Ectodermal cell (in vitro differentiated cells): ENCODE measurements at regions not wholly inside any gene's neighbourhood (a gene's known extent, or its start where the extent isn't known, plus 50 kb on each side); places are given as distances from the start of the nearest gene placed in this dataset.

ENCODE experiments used
- H3K27ac ChIP-seq: 2 replicates; pipeline ENCODE4 v1.7.0; 2013; ENCODE audit warnings: mild to moderate bottlenecking, low read depth, low read length; ENCODE audit not compliant: insufficient read depth, poor library complexity, severe bottlenecking
- H3K27me3 ChIP-seq: 2 replicates; pipeline ENCODE4 v1.7.0; 2013; ENCODE audit warnings: mild to moderate bottlenecking, low read length; ENCODE audit not compliant: insufficient read depth, control insufficient read depth, poor library complexity, severe bottlenecking
- H3K36me3 ChIP-seq: one replicate; pipeline ENCODE4 v1.7.0; 2013; ENCODE audit warnings: low read length; ENCODE audit not compliant: control insufficient read depth, insufficient read depth
- H3K4me1 ChIP-seq: one replicate; pipeline ENCODE4 v1.7.0; 2013; ENCODE audit warnings: low read length; ENCODE audit not compliant: control insufficient read depth, insufficient read depth
- H3K4me3 ChIP-seq: 2 replicates; pipeline ENCODE4 v1.7.0; 2013; ENCODE audit warnings: low read depth, low read length, control low read depth; ENCODE audit not compliant: insufficient read depth
- H3K9me3 ChIP-seq: 2 replicates; pipeline ENCODE4 v1.7.0; 2013; ENCODE audit warnings: mild to moderate bottlenecking, low read length, moderate library complexity; ENCODE audit not compliant: control insufficient read depth
- WGBS, 2 experiments: methylation state at CpG; one replicate each; pipeline ENCODE4 v1.1.7; 2013; ENCODE audit warnings: missing lambda C conversion rate in 2 of 2; 5-methylcytosine and 5-hydroxymethylcytosine counted together

DNA sequence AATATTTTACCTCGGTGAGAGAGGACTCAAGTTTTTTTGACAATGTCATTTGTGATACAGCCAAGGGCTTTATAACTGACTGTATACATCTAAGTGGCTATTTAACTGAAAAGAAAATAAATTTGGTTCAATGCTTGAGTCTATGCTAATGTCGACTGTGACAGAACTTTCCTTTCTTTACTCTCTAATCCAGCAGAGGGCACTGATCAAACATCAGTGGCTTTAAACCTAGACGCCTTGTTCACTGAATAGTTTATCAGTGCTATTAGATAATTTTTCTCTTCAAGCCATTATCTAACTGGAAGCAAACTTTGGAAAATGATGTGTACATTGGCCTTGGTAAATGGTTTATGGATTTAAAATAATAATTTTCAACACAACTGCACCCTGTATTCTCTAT, 285.1 kb downstream of the CHL1 start:
- H3K27ac ChIP-seq = no peak overlapping the region
- no peak overlapping the region for H3K4me3 ChIP-seq
- no peaks in the 10 kb centered on the region for H3K36me3 ChIP-seq
- 58 to 68% methylated on average over 2 to 3 of the region's 3 CpGs for WGBS, 2 experiments
- H3K4me1 ChIP-seq = no peaks in the 10 kb centered on the region
- H3K27me3 ChIP-seq = no peaks in the 10 kb centered on the region
- peaks cover 3% of the 10 kb centered on the region for H3K9me3 ChIP-seq

DNA sequence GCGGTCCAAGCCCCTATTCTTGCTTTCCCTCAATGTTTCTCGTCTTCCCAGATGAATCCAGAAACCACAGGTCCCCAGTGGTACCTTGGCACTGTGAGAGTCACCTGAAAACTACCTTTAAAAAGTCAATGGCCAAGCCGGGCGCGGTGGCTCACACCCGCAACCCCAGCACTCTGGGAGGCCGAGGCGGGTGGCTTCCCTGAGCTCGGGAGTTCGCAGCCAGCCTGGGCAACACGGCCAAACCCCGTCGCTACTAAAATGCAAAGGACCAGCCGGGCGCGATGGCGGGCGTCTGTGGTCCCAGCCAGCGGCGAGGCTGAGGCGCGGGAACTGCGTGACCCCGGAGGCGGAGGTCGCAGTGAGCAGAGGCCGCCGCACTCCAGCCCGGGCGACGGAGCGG, 285.9 kb downstream of the CHL1 start:
- Histone ChIP-seq H3K4me3 (no peak overlapping the region), H3K27ac (no peak overlapping the region), H3K9me3 (no peaks in the 10 kb centered on the region), H3K27me3 (no peaks in the 10 kb centered on the region), H3K36me3 (no peaks in the 10 kb centered on the region), H3K4me1 (no peaks in the 10 kb centered on the region)
- 94 to 95% methylated on average over 18 to 26 of the region's 32 CpGs for WGBS, 2 experiments

DNA sequence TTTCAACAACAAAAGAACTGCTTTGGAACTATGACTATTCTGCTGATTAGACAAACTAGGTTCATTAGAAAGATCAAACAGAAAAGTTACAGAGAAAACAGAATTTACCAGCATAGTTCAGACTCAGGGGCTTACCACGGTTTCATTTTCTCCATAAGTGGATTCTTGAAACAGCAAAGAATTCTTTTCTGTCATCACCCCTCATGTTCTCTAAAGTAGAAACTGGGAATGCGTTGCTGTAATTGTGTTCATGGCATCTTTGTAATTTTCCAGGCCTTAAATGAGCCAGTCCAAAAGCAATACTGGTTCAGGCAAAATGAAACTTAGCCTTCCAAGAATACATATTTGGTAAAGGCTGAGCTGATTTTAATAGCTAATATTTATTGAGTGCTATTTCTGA, 287.8 kb downstream of the CHL1 start:
- WGBS, 2 experiments = 69 to 73% methylated on average over 2 of the region's 2 CpGs
- no peak overlapping the region for H3K27ac ChIP-seq
- H3K9me3 ChIP-seq = no peaks in the 10 kb centered on the region
- no peak overlapping the region for H3K4me3 ChIP-seq
- no peaks in the 10 kb centered on the region for H3K27me3 ChIP-seq
- H3K36me3 ChIP-seq = no peaks in the 10 kb centered on the region
- no peaks in the 10 kb centered on the region for H3K4me1 ChIP-seq

DNA sequence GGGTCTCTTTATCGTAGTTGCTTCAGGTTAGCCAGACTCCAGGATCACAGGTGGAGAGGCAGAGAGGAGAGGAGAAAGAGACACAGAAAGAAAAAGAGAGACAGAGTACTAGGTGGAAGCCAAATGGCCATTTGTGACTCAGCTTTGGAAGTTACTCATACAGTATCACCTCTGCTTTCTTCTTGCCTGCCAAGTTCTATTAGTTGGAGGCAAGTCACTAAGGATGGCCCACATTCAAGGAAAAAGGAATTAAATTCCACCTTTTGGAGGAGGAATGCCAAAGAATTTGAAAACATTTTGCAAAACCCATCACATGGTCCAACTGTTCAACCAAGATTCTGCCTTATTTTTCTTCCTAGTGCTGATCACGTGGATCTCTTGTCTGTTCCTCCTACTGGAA, 291.1 kb downstream of the CHL1 start:
- WGBS, 2 experiments = 72 to 82% methylated on average over 2 of the region's 2 CpGs
- H3K36me3 ChIP-seq = no peaks in the 10 kb centered on the region
- no peak overlapping the region for H3K4me3 ChIP-seq
- H3K4me1 ChIP-seq = no peaks in the 10 kb centered on the region
- no peaks in the 10 kb centered on the region for H3K9me3 ChIP-seq
- H3K27me3 ChIP-seq = no peaks in the 10 kb centered on the region
- no peak overlapping the region for H3K27ac ChIP-seq

DNA sequence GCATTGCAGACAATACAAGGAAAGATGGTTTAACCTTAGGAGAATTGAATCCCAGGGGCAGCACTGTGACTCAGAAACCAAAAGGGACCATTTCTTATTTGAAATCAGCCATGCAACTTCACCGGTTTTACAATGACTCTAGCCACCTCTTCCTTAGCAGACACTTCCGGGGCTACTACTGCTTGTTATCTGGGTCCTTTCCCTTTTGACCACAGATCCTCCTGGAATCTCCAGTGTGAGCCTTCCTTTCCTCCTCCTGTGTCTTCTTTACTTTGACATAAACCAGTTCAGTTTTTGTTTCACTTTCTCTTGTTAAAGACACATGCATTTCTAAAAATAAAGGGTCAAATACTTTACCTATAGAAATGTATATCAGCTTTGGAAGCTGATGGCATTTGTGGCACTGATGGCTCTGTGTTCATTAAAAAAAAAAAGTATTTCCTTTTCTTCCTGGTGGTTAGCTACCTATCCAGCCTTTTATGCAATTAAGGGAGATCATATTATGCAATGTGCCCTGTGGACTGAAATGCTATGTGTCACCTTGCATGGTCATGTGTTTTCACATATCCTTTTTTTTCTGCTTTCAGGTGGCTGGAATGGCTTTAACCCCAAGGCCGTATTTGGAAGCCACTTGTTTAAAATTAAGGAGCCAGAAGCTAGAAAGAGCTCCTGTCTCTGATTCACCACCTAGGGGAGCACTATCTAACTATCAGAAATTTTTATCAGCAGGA, 296.2 kb downstream of the CHL1 start:
- Histone ChIP-seq H3K9me3 (no peaks in the 10 kb centered on the region), H3K27ac (no peak overlapping the region), H3K36me3 (no peaks in the 10 kb centered on the region), H3K4me3 (no peak overlapping the region), H3K27me3 (no peaks in the 10 kb centered on the region), H3K4me1 (no peaks in the 10 kb centered on the region)
- 69 to 78% methylated on average over 3 of the region's 3 CpGs for WGBS, 2 experiments

DNA sequence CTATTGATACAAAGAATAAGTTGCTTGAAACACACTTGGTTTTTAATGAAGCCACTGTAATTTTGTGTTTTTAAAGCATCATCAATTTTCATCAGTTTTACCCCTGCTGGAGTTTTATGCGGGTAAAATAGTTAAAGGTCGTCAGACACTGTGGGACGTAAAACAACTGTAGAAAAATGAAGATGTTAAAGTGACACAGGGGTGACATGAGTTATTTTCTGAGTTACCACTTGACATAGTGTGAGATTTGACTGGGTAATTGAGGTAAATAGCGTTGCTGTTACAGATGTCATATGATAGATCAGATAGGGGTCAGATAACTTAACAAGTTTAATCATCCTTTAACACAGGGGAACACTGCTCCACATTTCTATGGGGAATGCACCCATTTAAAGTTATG, 297.6 kb downstream of the CHL1 start:
- H3K27ac ChIP-seq = no peak overlapping the region
- no peaks in the 10 kb centered on the region for H3K36me3 ChIP-seq
- no peak overlapping the region for H3K4me3 ChIP-seq
- H3K27me3 ChIP-seq = no peaks in the 10 kb centered on the region
- H3K9me3 ChIP-seq = no peaks in the 10 kb centered on the region
- WGBS, 2 experiments = 88 to 94% methylated on average over 3 to 4 of the region's 4 CpGs
- no peaks in the 10 kb centered on the region for H3K4me1 ChIP-seq

DNA sequence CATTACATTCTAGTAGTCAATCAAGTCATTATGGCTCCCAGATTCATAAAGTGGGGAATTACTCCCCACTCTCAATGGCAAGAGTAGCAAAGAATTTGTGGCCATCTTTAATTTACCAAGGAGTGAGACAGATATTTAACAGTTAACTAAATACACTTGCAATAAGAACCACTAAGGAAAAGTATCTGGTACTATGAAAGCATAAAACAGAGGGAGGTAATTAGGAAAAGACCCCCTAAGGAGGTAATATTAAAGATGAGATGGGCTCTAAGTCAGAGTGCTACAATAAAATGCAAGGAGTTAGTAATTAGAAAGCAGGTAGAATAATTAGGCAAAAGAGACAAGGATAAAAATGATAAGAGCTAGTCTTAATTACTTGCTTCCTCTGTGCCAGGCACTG, 301.9 kb downstream of the CHL1 start:
- no peaks in the 10 kb centered on the region for H3K9me3 ChIP-seq
- H3K4me3 ChIP-seq = no peak overlapping the region
- H3K27ac ChIP-seq = no peak overlapping the region

DNA sequence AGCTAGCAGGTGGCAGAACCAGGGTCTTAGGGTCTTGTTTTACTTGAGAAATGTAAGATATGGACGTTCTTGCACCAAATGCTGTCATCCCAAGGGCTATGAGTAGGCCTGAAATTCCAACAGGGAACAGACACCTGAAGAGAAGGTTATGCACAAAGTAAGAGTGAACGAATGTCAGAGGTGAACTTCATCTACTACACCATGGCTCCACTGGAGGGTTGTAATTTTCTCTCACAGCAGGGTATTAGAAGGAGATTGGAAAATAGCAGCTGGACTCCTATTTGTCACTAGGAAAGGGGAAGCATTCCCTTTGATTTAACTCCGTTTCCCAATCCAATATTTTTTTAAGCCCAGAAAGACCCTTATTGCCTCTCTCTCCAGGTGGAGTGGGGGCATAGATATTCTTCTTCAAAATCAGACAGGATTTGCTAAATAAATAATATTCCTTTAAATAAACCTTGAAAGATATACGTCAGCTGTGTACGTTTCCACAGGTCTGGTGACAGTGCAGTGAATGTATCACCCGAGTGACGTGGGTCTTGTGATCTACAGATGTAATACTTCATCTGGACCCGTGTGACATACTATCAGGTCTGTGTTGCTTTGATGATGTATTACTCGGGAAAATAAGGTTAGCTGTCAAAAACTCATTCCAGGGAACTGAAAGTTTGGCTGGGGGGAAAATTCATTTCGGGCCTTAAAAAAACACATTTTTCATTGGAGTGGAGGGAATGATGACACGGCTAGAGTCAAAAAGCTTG, 302.6 kb downstream of the CHL1 start:
- H3K27me3 ChIP-seq = no peaks in the 10 kb centered on the region
- no peaks in the 10 kb centered on the region for H3K9me3 ChIP-seq
- no peaks in the 10 kb centered on the region for H3K36me3 ChIP-seq
- 83 to 84% methylated on average over 10 to 11 of the region's 11 CpGs for WGBS, 2 experiments
- no peaks in the 10 kb centered on the region for H3K4me1 ChIP-seq
- H3K4me3 ChIP-seq = no peak overlapping the region
- H3K27ac ChIP-seq = no peak overlapping the region

More for the DNA sequence above, 301.9 kb downstream of the CHL1 start:
- H3K4me1 ChIP-seq = no peaks in the 10 kb centered on the region
- no peaks in the 10 kb centered on the region for H3K27me3 ChIP-seq
- H3K36me3 ChIP-seq = no peaks in the 10 kb centered on the region

DNA sequence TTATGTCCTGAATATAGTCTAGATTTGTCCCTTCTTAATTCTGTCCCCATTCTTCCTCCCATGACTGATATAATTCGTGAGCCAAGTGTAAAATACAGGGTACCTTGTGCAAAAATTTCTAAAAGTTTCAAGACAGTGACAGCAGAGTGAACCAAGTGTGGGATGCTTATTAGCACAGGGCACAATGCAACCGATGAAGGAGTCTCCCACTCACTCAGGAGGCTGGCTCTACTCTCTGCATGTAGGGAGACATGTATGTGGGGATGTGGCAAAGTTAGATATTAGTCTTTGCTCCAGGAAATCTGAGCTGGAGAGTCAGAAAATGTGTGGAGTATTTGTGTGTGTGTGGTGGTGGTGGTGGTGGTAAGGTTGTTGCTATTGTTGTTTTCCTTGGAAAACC, 305.9 kb downstream of the CHL1 start:
- no peaks in the 10 kb centered on the region for H3K9me3 ChIP-seq
- 62 to 76% methylated on average over 2 of the region's 2 CpGs for WGBS, 2 experiments

DNA sequence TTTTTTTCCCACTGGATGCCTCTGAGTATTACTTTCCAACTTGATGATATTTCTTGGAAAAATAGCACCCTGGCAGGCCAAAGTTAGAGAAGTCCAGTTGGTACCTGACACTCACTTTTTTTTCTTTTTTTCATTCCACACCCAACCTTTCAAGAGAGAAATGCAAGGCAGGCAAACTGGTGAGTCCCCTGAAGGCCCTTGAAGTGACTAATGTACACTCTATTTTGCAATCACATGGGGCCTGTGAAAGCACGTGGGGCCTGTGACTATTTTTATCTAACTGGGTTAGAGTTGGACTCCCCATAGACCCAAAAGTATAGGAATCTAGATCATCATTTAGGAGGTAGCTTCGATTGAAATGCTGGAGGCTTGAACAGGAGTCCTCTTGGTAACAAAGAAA, 316.7 kb downstream of the CHL1 start:
- no peaks in the 10 kb centered on the region for H3K4me1 ChIP-seq
- peaks cover 4% of the 10 kb centered on the region for H3K9me3 ChIP-seq
- no peaks in the 10 kb centered on the region for H3K36me3 ChIP-seq
- WGBS, 2 experiments = 38 to 58% methylated on average over 2 of the region's 2 CpGs
- H3K27ac ChIP-seq = no peak overlapping the region
- no peaks in the 10 kb centered on the region for H3K27me3 ChIP-seq
- H3K4me3 ChIP-seq = no peak overlapping the region

More for the DNA sequence above, 305.9 kb downstream of the CHL1 start:
- Histone ChIP-seq H3K4me1 (no peaks in the 10 kb centered on the region), H3K4me3 (no peak overlapping the region), H3K36me3 (no peaks in the 10 kb centered on the region), H3K27me3 (no peaks in the 10 kb centered on the region), H3K27ac (no peak overlapping the region)
